ENCODE measurements at regions not wholly inside any gene's neighbourhood (a gene's known extent, or its start where the extent isn't known, plus 50 kb on each side); places are given as distances from the start of the nearest gene placed in this dataset.

- TF ChIP-seq, protein P1, sequence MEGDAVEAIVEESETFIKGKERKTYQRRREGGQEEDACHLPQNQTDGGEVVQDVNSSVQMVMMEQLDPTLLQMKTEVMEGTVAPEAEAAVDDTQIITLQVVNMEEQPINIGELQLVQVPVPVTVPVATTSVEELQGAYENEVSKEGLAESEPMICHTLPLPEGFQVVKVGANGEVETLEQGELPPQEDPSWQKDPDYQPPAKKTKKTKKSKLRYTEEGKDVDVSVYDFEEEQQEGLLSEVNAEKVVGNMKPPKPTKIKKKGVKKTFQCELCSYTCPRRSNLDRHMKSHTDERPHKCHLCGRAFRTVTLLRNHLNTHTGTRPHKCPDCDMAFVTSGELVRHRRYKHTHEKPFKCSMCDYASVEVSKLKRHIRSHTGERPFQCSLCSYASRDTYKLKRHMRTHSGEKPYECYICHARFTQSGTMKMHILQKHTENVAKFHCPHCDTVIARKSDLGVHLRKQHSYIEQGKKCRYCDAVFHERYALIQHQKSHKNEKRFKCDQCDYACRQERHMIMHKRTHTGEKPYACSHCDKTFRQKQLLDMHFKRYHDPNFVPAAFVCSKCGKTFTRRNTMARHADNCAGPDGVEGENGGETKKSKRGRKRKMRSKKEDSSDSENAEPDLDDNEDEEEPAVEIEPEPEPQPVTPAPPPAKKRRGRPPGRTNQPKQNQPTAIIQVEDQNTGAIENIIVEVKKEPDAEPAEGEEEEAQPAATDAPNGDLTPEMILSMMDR (IDR thresholded peaks at IDR 0.05; ENCODE audit: low read length), result no peak
- TF ChIP-seq EZH2 (optimal IDR thresholded peaks at IDR 0.05; ENCODE audit: low read depth, low read length) (no peak), EZH2phosphoT487 (IDR thresholded peaks at IDR 0.05; ENCODE audit: low read length) (no peak)
Observed at GRCh38 chr2:40513201-40513600, 61.3 kb upstream of the SLC8A1 start.

Measured in MM.1S (cell line).